ENCODE measurements at regions not wholly inside any gene's neighbourhood (a gene's known extent, or its start where the extent isn't known, plus 50 kb on each side); places are given as distances from the start of the nearest gene placed in this dataset.
A peak's percentile ranks its signal among the peaks of the same experiment; 100 is the strongest.

- CTCF ChIA-PET, result interaction anchor here (1.9 kb wide), 1 partner anchor 8 kb away, joined by 8 read pairs; no protein-coding TSS in a partner anchor
- POLR2A ChIA-PET, result no interaction called here
- WGBS (ENCODE audit: missing lambda C conversion rate), result 76% methylated on average over 6 of the region's 6 CpGs
- Histone ChIP-seq H3K9me3 (no peaks in the 10 kb centered on the region), H3K27ac (no peak overlapping the region), H3K4me3 (no peak overlapping the region), H3K4me1 (peaks cover 16% of the 10 kb centered on the region), H3K4me2 (peak overlapping the region; percentile 53)
- TF ChIP-seq SMC3 (IDR thresholded peaks at IDR 0.05) (no peak), HMGXB4 (CRISPR knock-in tag; IDR thresholded peaks at IDR 0.05; ENCODE audit: borderline replicate concordance) (no peak), ZFP36 (IDR thresholded peaks at IDR 0.05; ENCODE audit: borderline replicate concordance, partially characterized antibody) (no peak), RAD21 (conservative IDR thresholded peaks at IDR 0.05 in 1 of 2, IDR thresholded peaks at IDR 0.05 in 1 of 2) (no peak), MYC (IDR thresholded peaks at IDR 0.05; ENCODE audit: borderline replicate concordance, low read length) (no peak), HOXB5 (CRISPR knock-in tag; IDR thresholded peaks at IDR 0.05) (no peak), FOSL2 (IDR thresholded peaks at IDR 0.05) (no peak), FOSL2 (CRISPR knock-in tag; IDR thresholded peaks at IDR 0.05) (no peak), EHF (CRISPR knock-in tag; IDR thresholded peaks at IDR 0.05) (no peak), EP300 (IDR thresholded peaks at IDR 0.05) (no peak), CBX8 (IDR thresholded peaks at IDR 0.05) (no peak), ZSCAN20 (CRISPR knock-in tag; IDR thresholded peaks at IDR 0.05) (no peak)
- TF ChIP-seq, protein P1, sequence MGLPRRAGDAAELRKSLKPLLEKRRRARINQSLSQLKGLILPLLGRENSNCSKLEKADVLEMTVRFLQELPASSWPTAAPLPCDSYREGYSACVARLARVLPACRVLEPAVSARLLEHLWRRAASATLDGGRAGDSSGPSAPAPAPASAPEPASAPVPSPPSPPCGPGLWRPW (IDR thresholded peaks at IDR 0.05), result no peak
- peak in 1 of 2 experiments; percentile 49; a peak in 2 of 6 replicates for ATAC-seq
- DNase-seq (ENCODE audit: low read depth in 1 of 2, low spot score in 1 of 2), result peak in 1 of 2 experiments; percentile 33
- no peak for FAIRE-seq
Measured at GRCh38 chr18:21991886-21992285, 177.5 kb upstream of the GATA6 start.

DNA sequence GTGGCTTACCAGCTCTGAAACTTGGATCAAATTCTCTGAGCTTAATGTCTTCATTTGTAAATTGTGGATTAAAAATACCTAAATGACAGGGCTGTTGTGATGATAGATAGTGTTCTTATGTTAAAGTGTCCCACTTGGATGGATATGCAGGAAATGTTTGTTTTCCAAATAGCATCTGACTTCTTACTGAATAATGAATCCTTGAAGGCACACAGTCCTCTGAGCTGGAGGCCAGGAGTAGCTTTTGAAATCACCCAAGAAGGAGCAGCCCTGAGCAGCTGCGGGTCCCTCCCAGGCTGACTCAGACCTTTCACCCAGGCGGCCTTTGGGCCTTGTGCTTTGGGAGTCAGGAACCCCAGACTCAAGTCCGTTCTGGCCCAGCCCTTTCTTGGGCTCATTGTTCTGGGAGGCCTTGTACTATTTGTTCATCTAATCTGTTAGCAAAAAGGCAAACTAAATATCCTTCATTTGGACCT is 173.0 kb upstream of the GATA6 start:
- ChIA-PET CTCF (interaction anchor here (0.7 to 2.0 kb wide), 5 partner anchors 10 to 567 kb away, joined by 3 to 4 read pairs (median 4); no protein-coding TSS in a partner anchor), POLR2A (no interaction called here)
- H3K9me3 ChIP-seq, result no peaks in the 10 kb centered on the region
- ATAC-seq (no peak), DNase-seq (ENCODE audit: low read depth in 1 of 2, low spot score in 1 of 2) (no peak), FAIRE-seq (no peak)
- no peak overlapping the region for H3K4me2 ChIP-seq
- H3K4me3 ChIP-seq, result no peak overlapping the region
- no peak overlapping the region for H3K27ac ChIP-seq
- TF ChIP-seq ELK1 (IDR thresholded peaks at IDR 0.05; ENCODE audit: low read depth, low read length), result no peak
- no peak for TF ChIP-seq MAX (IDR thresholded peaks at IDR 0.05)
- no peak for TF ChIP-seq HEYL (CRISPR knock-in tag; IDR thresholded peaks at IDR 0.05)
- no peak for TF ChIP-seq ZFP36 (IDR thresholded peaks at IDR 0.05; ENCODE audit: borderline replicate concordance, partially characterized antibody)
- no peak for TF ChIP-seq ZSCAN20 (CRISPR knock-in tag; IDR thresholded peaks at IDR 0.05)
- TF ChIP-seq SREBF2 (IDR thresholded peaks at IDR 0.05), result no peak
- no peak for TF ChIP-seq HOXA7 (CRISPR knock-in tag; IDR thresholded peaks at IDR 0.05)
- no peak for TF ChIP-seq NPAS2 (CRISPR knock-in tag; IDR thresholded peaks at IDR 0.05; ENCODE audit: borderline replicate concordance)
- no peak for TF ChIP-seq CHD2 (IDR thresholded peaks at IDR 0.05; ENCODE audit: low read length, partially characterized antibody)
- WGBS (ENCODE audit: missing lambda C conversion rate), result 64% methylated on average over 3 of the region's 3 CpGs
- H3K4me1 ChIP-seq, result peaks cover 10% of the 10 kb centered on the region

All from A549 (cell line).